Transverse colon (tissue), 4 donors: ENCODE measurements at regions not wholly inside any gene's neighbourhood (a gene's known extent, or its start where the extent isn't known, plus 50 kb on each side); places are given as distances from the start of the nearest gene placed in this dataset.

Experiments used
- DNase-seq: peaks from one replicate; pipeline ENCODE4 v3.0.0-alpha.2; 2019
- H3K27ac ChIP-seq, 4 donors: fragments of 200-600 bp; sonication (generic); 2 replicates each; pipeline ENCODE4 v1.5.1; 2016 to 2018; ENCODE audit warnings: inconsistent platforms in 4 of 4
- H3K27me3 ChIP-seq: fragments of 200-600 bp; sonication (generic); 2 replicates; pipeline ENCODE4 v1.5.1; 2017; ENCODE audit warnings: inconsistent platforms
- H3K36me3 ChIP-seq, 4 donors: fragments of 200-600 bp; sonication (generic); 2 replicates each; pipeline ENCODE4 v1.5.1; 2017 to 2019; ENCODE audit warnings: inconsistent platforms in 4 of 4
- H3K4me1 ChIP-seq, 4 donors: fragments of 200-600 bp; sonication (generic); 2 replicates each; pipeline ENCODE4 v1.5.1; 2017 to 2020; ENCODE audit warnings: inconsistent platforms in 4 of 4
- H3K4me3 ChIP-seq, 4 donors: fragments of 200-600 bp; sonication (generic); 1 replicate in 1 of 4; 2 replicates in 3 of 4; pipeline versions ENCODE4 v1.5.1 to v1.6.1; 2017 to 2019; ENCODE audit warnings: inconsistent platforms in 4 of 4
- H3K9me3 ChIP-seq, 2 donors: fragments of 200-600 bp; sonication (generic); 2 replicates each; pipeline ENCODE4 v1.5.1; 2017 to 2019; ENCODE audit warnings: inconsistent platforms in 2 of 2
- CTCF ChIP-seq, 5 experiments: fragments of 200-600 bp in 3 of 5; fragments of 450-650 bp in 2 of 5; sonication (generic) in 3 of 5; IDR thresholded peaks; 1 replicate in 2 of 5; 2 replicates in 3 of 5; pipeline ENCODE4 v1.5.1; 2016 to 2017; ENCODE audit warnings: antibody characterized with exemption in 5 of 5, inconsistent platforms in 3 of 5, mild to moderate bottlenecking in 2 of 5, moderate library complexity in 1 of 5
- EP300 ChIP-seq: sonication (generic); formaldehyde crosslinking; IDR thresholded peaks from one replicate; pipeline ENCODE4 v1.6.1; 2017; ENCODE audit warnings: antibody characterized with exemption, low read depth
- POLR2A ChIP-seq: fragments of 450-650 bp; IDR thresholded peaks from one replicate; pipeline ENCODE4 v1.6.1; 2016; ENCODE audit warnings: antibody characterized with exemption, mild to moderate bottlenecking, moderate library complexity
- POLR2AphosphoS5 ChIP-seq, 3 donors: sonication (generic); formaldehyde crosslinking; IDR thresholded peaks; one replicate each; pipeline ENCODE4 v1.6.1; 2016; ENCODE audit warnings: antibody characterized with exemption in 3 of 3
- WGBS, 2 donors: methylation state at CpG; one replicate each; pipeline ENCODE4 v1.1.5; 2018; ENCODE audit warnings: low coverage in 1 of 2; 5-methylcytosine and 5-hydroxymethylcytosine counted together
- in situ Hi-C, 4 donors: fragments of 200-750 bp; cut with MboI; loops; one replicate each; pipeline versions ENCODE4 v1.15.0 to v1.15.1; 2017; ENCODE audit warnings: low sequenced_read_pairs in 3 of 4, low pct_ligation_motif_present in 1 of 4, low pct_unique_long_range_greater_than_20kb in 1 of 4
- intact Hi-C: fragments of 100-400 bp; cut with DNase I; formaldehyde crosslinking; loops from one replicate; pipeline ENCODE4 v1.15.1; 2023; ENCODE audit warnings: low total_unique reads

GRCh38 chr6:9564021-9564420 lies 850.9 kb downstream of the TFAP2A start:
- Histone ChIP-seq H3K36me3 (no peaks in the 10 kb centered on the region), H3K27ac (no peak overlapping the region), H3K4me3 (no peak overlapping the region), H3K9me3 (no peaks in the 10 kb centered on the region), H3K27me3 (no peaks in the 10 kb centered on the region), H3K4me1 (no peaks in the 10 kb centered on the region)
- TF ChIP-seq POLR2AphosphoS5 (IDR thresholded peaks at IDR 0.05) (no peak), CTCF (IDR thresholded peaks at IDR 0.05) (no peak), EP300 (no peak), POLR2A (no peak)
- in situ Hi-C loops, result no loop called here
- intact Hi-C loops, result no loop called here
- no peak for DNase-seq
- 54 to 58% methylated on average over 3 of the region's 3 CpGs for WGBS, 2 donors

GRCh38 chr6:9563568-9563967 lies 851.3 kb downstream of the TFAP2A start:
- TF ChIP-seq POLR2AphosphoS5 (IDR thresholded peaks at IDR 0.05) (no peak), CTCF (IDR thresholded peaks at IDR 0.05) (no peak), POLR2A (no peak), EP300 (no peak)
- H3K27ac ChIP-seq, result no peak overlapping the region
- DNase-seq, result no peak
- no peaks in the 10 kb centered on the region for H3K4me1 ChIP-seq
- 79 to 83% methylated on average over 1 of the region's 1 CpG for WGBS, 2 donors
- H3K36me3 ChIP-seq, result no peaks in the 10 kb centered on the region
- intact Hi-C loops (no loop called here), in situ Hi-C loops (no loop called here)
- H3K27me3 ChIP-seq, result no peaks in the 10 kb centered on the region
- H3K4me3 ChIP-seq, result no peak overlapping the region
- H3K9me3 ChIP-seq, result no peaks in the 10 kb centered on the region

- Histone ChIP-seq H3K4me1 (no peaks in the 10 kb centered on the region), H3K4me3 (no peak overlapping the region), H3K27ac (no peak overlapping the region), H3K36me3 (no peaks in the 10 kb centered on the region), H3K27me3 (no peaks in the 10 kb centered on the region), H3K9me3 (peaks cover 0 to 3% of the 10 kb centered on the region in 2 donors)
- in situ Hi-C loops, result no loop called here
- intact Hi-C loops, result no loop called here
- no peak for DNase-seq
- TF ChIP-seq POLR2A, result no peak
- no peak for TF ChIP-seq POLR2AphosphoS5 (IDR thresholded peaks at IDR 0.05)
- TF ChIP-seq CTCF (IDR thresholded peaks at IDR 0.05), result no peak
- TF ChIP-seq EP300, result no peak
Observed at GRCh38 chr6:9554806-9555205, 860.1 kb downstream of the TFAP2A start.

- DNase-seq, result no peak
- Histone ChIP-seq H3K4me1 (no peaks in the 10 kb centered on the region), H3K36me3 (no peaks in the 10 kb centered on the region), H3K27me3 (no peaks in the 10 kb centered on the region), H3K4me3 (no peak overlapping the region), H3K9me3 (peaks cover 0 to 3% of the 10 kb centered on the region in 2 donors), H3K27ac (no peak overlapping the region)
- TF ChIP-seq POLR2A (no peak), EP300 (no peak), CTCF (IDR thresholded peaks at IDR 0.05) (no peak), POLR2AphosphoS5 (IDR thresholded peaks at IDR 0.05) (no peak)
- WGBS, 2 donors, result 6 to 36% methylated on average over 1 of the region's 1 CpG
- intact Hi-C loops (no loop called here), in situ Hi-C loops (no loop called here)
Observed at GRCh38 chr6:9554323-9554722, 860.6 kb downstream of the TFAP2A start.
